H7 (cell line): ENCODE measurements at regions not wholly inside any gene's neighbourhood (a gene's known extent, or its start where the extent isn't known, plus 50 kb on each side); places are given as distances from the start of the nearest gene placed in this dataset.

Experiments
- DNase-seq: peaks from one replicate; pipeline ENCODE4 v3.0.0; 2012
- H3K27me3 ChIP-seq: 2 replicates; pipeline ENCODE4 v1.6.0; 2011; ENCODE audit warnings: mild to moderate bottlenecking, low read length; ENCODE audit not compliant: control insufficient read depth, insufficient read depth
- H3K36me3 ChIP-seq: replicated peaks from 2 replicates; pipeline ENCODE4 v1.5.1; 2011; ENCODE audit warnings: low read length; ENCODE audit not compliant: control insufficient read depth, insufficient read depth
- H3K4me3 ChIP-seq: 2 replicates; pipeline ENCODE4 v1.5.1; 2011; ENCODE audit warnings: low read depth, mild to moderate bottlenecking, control low read depth, low read length, moderate library complexity; ENCODE audit not compliant: insufficient read depth

DNA sequence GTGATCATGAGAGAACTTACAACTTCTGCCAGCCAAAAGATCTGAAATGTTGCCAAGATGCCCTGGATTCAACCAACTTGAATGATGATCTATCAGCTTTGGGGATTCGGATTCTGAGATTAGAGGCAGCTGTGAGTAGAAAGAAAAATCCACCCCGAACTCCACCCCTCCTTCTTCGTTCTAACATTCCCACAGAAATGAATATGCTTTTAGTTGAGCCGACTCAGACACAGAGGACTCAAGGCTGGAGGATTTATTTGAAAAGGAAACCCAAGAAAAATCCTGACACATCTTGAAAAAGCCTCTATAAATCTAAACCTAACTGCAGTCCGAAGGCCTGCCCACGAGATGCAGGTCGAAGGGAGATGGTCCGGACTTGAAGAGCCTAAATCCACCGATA, 275.0 kb downstream of the GAS1 start:
- no peak overlapping the region for H3K4me3 ChIP-seq
- H3K36me3 ChIP-seq = no peaks in the 10 kb centered on the region
- no peak for DNase-seq
- no peaks in the 10 kb centered on the region for H3K27me3 ChIP-seq

DNA sequence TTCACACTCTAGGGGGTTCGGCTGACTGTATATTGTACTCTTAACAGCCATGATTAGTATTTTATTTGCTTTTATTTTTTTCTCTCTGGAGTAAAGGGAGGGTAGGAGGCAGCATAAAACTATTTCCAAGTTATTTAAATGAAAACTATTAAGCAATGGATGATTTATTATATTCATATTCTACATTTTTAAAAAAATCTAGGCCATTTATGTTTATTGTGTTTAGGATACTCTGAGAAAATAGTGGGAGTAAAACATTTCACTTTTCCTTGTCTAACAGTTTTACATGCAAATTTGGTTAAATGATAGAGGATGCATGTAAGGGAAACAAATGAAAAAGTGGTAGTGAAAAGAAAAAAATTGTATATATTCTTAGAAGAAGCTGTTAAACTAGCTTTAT, 276.3 kb downstream of the GAS1 start:
- no peak for DNase-seq
- H3K27me3 ChIP-seq = no peaks in the 10 kb centered on the region
- no peak overlapping the region for H3K4me3 ChIP-seq
- no peaks in the 10 kb centered on the region for H3K36me3 ChIP-seq

DNA sequence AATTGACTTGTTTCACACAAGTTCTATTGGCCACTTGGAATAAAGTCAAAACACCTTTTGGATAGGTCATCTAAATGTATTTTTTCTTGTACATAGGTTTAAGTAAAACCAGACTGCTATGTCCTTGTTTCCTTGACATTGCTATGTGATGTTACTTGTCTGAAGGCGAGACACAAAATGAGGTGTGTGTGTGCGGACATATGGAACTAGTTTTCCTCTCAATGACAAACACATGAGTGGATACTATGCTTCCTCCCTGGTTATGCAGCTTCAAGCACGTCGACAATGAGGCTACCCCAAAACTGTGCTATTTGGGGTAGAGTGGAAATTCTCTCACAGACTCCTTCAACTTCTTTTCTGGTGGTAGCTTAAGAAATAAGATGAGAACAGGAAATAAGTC, 276.8 kb downstream of the GAS1 start:
- DNase-seq = no peak
- H3K27me3 ChIP-seq = no peaks in the 10 kb centered on the region
- no peaks in the 10 kb centered on the region for H3K36me3 ChIP-seq
- no peak overlapping the region for H3K4me3 ChIP-seq

DNA sequence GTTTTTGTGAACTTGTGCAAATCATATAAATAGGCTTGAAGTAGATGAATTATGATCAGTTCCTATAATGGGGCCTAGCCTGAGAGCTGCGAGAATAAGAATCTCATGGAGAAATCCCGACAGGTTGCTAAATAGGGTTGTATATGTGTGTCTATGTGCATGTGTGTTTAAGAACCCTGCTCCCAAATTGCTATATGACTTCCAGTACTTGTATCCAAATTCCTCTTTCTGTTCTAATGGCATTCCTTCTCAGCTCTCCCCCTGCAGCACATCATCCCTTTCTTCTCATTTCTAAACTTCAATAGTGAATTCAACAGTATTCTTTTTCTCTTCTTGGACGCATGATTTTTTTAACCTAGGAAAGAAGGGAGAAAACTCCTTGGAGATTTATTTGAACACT, 277.2 kb downstream of the GAS1 start:
- H3K36me3 ChIP-seq = no peaks in the 10 kb centered on the region
- no peak for DNase-seq
- H3K27me3 ChIP-seq = no peaks in the 10 kb centered on the region
- H3K4me3 ChIP-seq = no peak overlapping the region

DNA sequence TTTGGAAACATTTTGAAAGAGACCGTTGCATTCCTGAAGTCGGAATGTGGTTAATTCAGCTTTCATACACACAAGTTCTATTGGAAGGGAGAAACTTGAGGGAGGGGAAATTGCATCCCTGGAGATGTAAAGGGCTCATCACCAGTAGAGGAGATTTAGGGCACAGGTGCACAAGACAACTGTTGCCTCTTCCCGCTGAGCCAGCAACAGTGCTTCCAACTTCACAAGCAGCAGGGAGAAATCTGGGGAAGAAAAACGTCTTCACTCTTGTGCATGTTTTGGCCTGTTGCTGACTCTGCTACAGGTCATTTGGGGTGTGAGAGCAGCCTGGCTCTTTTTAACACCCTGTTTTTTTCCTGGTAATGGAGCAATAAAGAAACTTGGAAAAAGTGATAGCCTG, 277.9 kb downstream of the GAS1 start:
- Histone ChIP-seq H3K4me3 (no peak overlapping the region), H3K27me3 (no peaks in the 10 kb centered on the region), H3K36me3 (no peaks in the 10 kb centered on the region)
- no peak for DNase-seq

DNA sequence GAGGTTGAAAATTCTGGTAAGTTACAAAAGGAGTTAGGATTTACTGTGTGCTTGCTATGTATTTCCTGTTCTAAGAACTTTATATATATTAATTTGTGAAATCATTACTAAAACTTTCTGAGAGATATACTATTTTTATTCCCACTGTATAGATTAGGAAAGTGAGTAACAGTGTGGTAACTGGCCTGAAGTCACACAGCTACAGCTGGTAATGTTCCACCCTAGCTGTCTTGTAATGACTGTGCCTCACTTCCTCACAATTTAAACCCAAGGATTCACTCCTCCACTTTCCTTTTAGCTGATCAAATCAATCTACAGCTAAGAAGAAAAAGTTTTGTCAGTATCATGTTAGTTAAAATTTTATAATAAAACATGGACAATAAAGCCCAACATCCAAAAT, 278.8 kb downstream of the GAS1 start:
- Histone ChIP-seq H3K36me3 (no peaks in the 10 kb centered on the region), H3K4me3 (no peak overlapping the region), H3K27me3 (no peaks in the 10 kb centered on the region)
- no peak for DNase-seq

DNA sequence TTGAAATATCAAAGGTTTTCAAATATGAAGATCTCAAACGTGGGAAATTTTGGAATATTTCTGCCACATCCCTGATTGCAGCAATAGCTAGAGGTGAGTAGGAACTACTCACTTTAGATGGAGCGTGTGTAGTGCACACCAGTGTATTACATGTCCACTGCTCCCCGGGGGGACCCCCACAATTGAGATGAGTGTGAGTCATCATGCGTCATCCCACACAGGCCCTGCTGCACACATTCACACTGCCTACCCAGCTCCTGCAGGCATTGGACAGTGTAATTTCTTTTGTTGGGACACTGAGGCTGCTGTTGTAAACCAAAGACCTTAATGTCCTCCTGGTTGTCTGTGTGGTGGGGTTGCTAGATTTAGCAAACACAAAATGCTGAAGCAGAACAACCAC, 280.0 kb downstream of the GAS1 start:
- DNase-seq = no peak
- no peaks in the 10 kb centered on the region for H3K27me3 ChIP-seq
- no peaks in the 10 kb centered on the region for H3K36me3 ChIP-seq
- H3K4me3 ChIP-seq = no peak overlapping the region

DNA sequence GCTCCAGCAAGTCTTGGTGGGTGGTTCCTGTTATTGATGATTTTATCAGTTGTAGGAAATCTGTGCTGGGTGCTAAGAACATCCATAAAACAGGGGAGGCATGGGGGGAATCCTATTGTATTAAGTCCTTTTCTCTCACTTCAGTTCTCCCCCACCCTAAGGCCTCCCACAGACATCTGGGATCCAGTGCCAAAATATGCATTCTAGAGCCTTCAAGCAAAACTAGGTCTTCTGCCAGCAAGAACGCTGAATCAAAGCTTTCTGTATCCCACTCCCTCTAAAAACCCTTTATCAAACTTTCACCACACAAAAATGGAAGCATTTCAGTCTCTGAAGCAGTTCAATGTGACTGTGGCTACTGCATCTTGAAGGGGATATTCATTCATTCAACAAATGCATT, 281.9 kb downstream of the GAS1 start:
- no peaks in the 10 kb centered on the region for H3K27me3 ChIP-seq
- no peak overlapping the region for H3K4me3 ChIP-seq
- no peaks in the 10 kb centered on the region for H3K36me3 ChIP-seq
- DNase-seq = no peak

DNA sequence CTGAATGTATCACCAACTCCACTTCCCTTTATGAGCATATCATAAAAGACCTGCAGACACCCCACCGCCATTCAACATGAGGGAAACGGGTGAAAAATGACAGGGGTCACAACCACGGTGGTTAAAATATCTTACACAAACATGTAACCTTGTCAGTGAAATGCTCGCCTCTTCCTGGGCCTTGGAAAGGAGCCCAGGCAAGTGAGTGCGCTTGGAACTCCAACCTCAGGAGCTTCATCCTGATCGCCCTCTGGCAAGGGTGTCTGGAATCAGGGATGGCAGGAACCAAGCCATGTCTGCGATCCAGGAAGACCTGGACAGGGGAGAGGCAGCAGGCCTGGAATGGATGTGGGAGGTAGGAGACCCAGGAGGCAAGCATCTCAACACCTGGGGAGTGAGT, 282.7 kb downstream of the GAS1 start:
- Histone ChIP-seq H3K36me3 (no peaks in the 10 kb centered on the region), H3K27me3 (no peaks in the 10 kb centered on the region), H3K4me3 (no peak overlapping the region)
- DNase-seq = no peak

DNA sequence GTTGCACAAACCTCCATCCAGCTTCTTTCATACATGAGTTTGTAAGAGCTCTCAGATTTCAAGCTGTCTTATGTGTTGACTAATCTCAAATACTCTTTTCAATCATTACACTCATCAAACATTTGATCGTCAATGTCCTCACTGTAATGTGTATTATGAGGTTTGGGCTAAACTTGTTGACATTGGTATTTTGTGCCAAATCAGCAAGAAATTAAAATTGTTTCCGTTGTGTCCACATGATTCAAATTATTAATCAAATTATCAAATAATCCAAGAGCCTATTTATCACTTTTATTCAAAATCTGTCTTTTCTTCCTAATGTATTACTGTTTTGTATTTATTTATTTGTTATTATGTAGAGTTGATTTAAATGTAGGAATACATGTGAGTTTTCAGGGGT, 283.4 kb downstream of the GAS1 start:
- Histone ChIP-seq H3K4me3 (no peak overlapping the region), H3K27me3 (no peaks in the 10 kb centered on the region), H3K36me3 (no peaks in the 10 kb centered on the region)
- DNase-seq = no peak

DNA sequence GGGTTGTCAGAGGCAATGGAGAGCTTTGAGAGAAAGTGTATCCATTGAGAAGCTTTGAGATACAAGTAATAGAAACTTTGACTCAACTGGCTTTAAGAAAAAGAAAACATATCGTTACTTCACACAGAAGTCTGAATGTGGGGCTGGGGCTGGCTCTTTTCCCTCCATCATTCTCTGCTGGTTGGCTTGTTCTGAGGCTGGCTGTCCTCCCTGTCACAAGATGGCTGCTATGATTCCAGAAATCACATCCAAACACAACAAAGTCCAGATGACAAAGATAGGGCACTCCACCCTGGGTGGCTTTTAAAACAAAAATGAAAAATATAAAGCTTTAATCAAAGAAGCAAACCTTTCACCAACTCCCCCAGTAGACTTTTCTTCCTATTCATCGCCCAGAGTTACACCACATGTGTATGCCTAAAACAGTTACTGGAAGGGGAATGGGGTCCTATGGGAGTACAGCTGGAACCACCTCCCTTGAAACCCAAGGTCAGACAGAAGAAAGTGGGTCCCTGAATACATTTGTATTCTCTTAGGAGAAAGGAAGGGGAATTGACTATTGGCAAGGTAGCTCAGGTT, 284.3 kb downstream of the GAS1 start:
- Histone ChIP-seq H3K36me3 (no peaks in the 10 kb centered on the region), H3K4me3 (no peak overlapping the region), H3K27me3 (no peaks in the 10 kb centered on the region)
- no peak for DNase-seq

DNA sequence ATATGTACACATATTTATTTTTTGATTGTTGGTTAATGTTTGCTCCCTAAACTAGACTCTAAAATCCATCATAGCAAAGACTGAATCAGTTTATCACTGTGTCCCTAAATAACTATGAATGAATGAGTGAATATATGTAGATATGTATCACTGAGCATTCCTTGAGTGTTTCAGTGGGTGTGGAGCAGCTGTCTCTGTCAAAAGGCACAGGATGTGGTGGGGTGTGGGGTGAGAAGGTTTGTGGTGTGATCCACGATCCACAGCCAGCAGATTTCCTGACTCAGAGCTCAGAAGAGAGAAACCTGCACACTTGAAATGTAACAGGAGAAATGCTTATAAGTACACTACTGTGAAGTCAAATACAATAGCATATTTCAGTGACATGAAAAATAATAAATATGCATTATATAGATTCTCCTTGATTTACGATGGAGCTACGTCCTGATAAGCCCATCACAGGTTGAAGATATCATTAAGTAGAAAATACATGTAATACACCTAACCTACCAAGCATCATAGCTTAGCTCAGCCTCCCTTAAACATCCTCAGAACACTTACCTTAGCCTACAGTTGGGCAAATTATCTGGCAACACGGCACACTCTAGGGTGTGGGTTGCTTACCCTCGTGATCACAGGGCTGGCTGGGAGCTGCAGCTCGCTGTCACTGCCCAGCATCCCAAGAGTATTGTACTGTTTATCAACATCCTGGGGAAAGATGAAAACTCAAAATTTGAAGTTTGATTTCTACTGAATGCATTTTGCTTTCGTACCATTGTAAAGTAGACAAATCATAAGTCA, 287.0 kb downstream of the GAS1 start:
- DNase-seq = no peak
- H3K36me3 ChIP-seq = no peaks in the 10 kb centered on the region
- no peak overlapping the region for H3K4me3 ChIP-seq
- no peaks in the 10 kb centered on the region for H3K27me3 ChIP-seq

DNA sequence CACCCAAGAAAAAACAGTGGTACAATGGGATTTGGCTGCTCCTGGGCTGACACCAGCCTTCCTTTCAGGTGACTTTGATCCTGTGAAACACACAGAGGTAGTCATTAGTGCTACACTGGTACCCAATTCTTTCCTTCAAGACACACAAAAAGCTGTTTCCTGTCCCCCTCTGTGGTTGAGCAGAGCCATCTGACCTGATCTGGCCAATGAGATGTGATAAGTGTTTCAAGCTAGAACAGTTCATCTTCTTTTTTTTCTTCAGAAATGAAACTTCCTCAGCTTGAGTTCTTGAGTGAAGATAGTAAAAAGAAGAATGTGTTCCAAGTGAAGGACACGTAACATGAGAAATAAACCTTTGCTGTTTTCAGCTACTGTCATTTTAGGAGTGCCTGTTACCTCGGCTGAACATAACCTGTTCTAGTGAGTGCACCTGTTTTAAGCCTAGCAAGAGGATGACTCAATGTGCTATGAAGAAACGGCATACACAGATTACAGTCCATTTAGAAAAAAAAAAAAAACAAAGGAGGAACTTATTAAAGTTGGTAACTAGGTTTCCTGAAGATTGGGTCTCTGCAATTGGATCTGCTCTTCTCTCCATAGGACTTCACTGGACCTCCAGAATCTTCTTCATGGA, 287.8 kb downstream of the GAS1 start:
- Histone ChIP-seq H3K4me3 (no peak overlapping the region), H3K27me3 (no peaks in the 10 kb centered on the region), H3K36me3 (no peaks in the 10 kb centered on the region)
- no peak for DNase-seq

DNA sequence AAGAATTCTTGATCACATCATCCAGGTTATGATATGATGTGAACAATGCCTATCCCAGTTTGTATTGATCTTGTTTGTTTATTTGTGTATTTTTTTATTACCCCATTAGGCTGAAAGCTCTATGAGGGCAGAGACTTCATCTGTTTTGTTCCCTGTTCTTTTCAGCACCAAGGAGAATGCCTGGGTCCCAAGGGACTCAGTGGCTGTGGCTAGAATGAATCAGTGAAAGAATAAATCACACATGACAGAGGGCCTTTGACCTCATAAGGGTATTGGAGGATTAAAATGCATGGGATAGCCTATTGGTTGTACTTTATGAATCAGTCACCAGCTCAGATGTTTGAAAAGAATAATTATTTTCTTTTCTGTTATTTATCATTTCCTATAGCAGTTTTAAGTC, 292.2 kb downstream of the GAS1 start:
- DNase-seq = no peak
- H3K36me3 ChIP-seq = no peaks in the 10 kb centered on the region
- no peaks in the 10 kb centered on the region for H3K27me3 ChIP-seq
- no peak overlapping the region for H3K4me3 ChIP-seq

DNA sequence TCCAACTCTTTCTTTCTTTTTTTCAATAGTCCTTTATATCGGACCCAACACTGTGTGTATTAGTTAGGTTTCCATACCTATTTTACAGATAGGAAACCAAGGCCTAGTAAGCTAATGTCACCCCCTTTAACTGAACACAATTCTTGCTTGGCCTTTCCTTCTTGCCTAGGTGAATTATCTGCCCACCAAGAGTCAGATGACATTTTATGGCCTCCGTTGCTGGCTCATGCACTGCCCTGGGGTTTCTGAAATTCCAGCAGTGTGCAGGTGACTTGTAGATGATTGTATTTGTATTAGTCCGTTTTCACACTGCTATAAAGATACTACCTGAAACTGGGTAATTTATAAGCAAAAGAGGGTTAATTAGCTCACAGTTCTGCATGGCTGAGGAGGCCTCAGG, 293.8 kb downstream of the GAS1 start:
- H3K4me3 ChIP-seq = no peak overlapping the region

More for the DNA sequence above, 293.8 kb downstream of the GAS1 start:
- Histone ChIP-seq H3K27me3 (no peaks in the 10 kb centered on the region), H3K36me3 (no peaks in the 10 kb centered on the region)
- DNase-seq = no peak
